Stimulated activated CD8-positive, alpha-beta memory T cell treated with anti-CD3 and anti-CD28 coated beads, Interleukin-4, amount 100 ng/mL, for 1 hour (primary cell): ENCODE measurements at regions not wholly inside any gene's neighbourhood (a gene's known extent, or its start where the extent isn't known, plus 50 kb on each side); places are given as distances from the start of the nearest gene placed in this dataset.

Source experiments
- DNase-seq, 2 donors: peaks; one replicate each; pipeline ENCODE4 v3.0.0-alpha.2; 2020; ENCODE audit warnings: low read depth in 2 of 2, low spot score in 1 of 2

DNA sequence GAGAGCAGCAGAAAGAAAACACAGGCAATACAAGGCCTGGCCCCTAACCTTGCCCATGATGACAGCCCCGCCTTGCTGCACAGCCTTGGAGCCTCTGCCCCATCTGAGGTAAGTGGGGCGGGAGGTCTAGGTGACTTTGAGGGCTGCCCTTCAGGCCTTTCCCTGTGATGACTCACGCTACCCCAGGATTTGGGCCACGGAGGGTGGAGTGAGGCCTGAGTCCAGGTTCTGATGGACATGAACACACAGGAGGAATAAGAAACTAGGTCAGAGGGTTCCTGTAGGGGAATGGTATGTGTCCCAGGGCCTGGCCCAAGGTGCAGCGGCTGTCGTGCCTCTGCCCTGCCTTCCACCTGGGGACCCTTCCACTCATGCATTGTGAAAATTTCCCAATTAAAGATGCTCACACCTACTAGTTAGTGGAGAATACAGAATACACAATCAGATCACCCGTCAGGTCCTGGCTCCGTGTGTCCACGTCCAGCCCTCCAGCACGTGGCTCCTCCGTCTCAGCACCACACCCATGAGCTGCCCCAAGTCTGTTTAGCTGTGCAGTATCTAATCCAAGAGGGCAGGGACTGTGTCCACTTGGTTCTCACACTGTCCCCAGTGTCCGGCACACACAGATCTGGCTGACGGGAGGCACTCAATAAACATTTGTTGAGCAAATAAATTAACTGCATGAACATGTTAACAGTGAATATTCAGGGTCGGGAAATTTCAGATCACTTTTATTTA lies 111.0 kb downstream of the CHST1 start:
- no peak for DNase-seq

- no peak for DNase-seq
Observed at GRCh38 chr11:45553383-45553936, 112.0 kb downstream of the CHST1 start.

DNA sequence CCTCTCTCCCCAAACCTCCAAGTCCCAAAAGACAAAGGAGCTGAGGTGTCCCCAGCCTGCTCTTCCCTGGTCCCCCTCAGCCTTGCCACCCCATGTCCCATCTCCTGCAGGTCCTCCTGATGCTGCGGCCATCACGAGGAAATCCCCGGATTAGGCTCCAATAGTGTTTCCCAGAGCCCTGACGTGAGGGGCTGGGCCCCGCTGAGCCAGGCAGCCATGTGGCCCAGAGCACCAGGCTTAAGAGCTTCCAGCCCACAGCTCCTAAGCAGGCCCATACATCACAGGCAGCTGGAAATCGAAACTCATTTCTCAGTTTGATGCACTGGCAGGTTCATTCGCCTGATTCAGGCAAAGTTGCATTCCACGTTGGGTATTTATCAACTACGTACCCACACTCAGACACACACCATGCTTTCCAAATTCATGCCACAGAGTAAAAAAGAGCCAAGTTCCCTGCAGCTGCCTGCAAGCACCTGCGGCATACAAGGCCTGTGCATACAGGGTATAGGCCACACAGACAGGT lies 114.2 kb downstream of the CHST1 start:
- no peak for DNase-seq

DNA sequence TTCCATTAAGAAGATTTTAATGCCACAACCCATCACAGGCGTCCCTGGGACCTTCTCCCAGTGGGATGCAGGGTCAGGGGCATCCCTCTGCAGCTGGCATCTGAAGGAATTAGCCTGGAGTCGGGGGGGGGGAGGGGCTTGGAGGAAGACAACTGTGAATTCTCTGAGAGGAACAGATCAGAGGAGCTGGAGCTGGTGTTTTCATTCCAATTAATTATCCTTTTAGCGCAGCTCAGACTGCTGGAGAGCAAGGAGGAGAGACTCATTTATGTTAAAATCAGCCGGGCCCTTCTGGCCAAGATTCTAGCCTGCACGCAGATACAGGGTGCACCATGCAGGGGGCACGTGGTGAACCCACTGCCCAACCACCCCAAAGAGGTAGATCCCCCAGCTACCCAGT lies 116.2 kb downstream of the CHST1 start:
- no peak for DNase-seq

- DNase-seq, result no peak
Observed at GRCh38 chr11:45546366-45546765, 119.1 kb downstream of the CHST1 start.

DNA sequence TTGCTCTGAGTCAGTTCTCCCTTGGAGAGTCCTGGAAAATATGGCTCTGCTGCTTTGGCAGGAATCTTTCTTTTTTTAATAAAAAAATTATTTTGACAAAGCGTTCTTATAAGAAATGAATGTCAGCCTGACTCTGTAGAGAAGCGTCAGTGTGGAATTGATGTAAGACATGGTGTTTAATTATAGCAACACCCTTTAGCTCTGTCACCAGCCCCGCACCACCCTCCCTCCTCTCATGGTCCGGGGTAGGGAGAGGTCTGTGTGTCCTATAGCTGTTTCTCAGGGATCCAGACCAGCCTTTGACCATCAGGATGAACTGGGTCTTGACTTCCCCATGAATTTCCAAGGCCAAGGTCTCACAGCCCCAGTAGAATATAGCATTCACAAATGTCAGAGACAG lies 120.6 kb downstream of the CHST1 start:
- DNase-seq, result no peak

DNA sequence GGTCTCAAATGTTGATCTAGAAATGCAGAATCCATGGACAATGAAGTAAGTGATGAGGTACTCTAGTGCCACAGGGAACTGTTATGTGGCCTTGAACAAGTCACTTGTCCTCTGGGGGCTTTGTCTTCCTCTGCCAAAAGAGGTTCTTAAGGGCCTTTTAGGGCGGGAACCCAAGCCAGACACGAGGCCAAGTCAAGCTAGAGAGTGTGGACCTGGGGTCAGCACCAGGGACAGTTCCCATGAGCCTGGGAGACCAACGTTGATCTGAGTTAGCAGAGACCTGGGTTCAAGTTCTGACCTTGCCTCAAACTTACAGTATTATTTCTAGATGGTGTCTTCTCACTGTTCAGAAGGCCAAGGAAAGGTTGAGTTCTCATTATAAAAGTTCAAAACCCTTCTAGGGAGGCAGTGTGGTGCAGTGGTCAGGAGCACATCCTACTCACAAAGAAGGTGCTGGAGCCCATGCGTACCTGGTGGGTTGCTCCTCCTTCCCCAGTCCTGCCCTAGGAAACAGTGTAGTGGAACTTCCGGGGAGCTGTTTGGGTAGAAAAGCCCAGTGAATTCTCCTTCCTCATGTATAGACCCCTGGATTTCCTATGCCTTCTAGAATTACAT lies 121.5 kb downstream of the CHST1 start:
- DNase-seq, result no peak

- DNase-seq, result no peak
Observed at GRCh38 chr11:45543081-45543480, 122.3 kb downstream of the CHST1 start.

- no peak for DNase-seq
Observed at GRCh38 chr11:45541693-45542434, 123.6 kb downstream of the CHST1 start.

- DNase-seq, result no peak
Observed at GRCh38 chr11:45538939-45539338, 126.5 kb downstream of the CHST1 start.

DNA sequence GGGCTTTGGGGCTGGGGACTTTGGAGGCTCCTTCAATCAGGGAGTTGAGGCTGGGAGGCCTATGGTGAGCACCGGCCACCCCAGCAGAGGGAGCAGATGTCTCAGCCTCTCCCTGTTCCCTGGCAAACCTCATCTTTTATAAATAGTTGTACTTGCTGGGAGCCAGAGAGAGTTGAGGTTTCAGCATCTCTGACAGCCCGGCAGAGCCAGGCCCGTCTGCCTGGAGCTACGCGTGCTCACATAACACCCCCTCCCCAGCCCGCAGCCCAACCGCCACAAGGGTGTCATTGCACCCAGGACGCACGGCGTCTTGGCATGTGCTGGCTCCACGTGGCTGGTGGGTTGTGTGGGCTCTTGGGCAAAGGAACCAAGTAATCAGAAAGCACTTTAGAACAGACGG lies 127.1 kb downstream of the CHST1 start:
- no peak for DNase-seq

- no peak for DNase-seq
Observed at GRCh38 chr11:45537614-45538013, 127.8 kb downstream of the CHST1 start.

DNA sequence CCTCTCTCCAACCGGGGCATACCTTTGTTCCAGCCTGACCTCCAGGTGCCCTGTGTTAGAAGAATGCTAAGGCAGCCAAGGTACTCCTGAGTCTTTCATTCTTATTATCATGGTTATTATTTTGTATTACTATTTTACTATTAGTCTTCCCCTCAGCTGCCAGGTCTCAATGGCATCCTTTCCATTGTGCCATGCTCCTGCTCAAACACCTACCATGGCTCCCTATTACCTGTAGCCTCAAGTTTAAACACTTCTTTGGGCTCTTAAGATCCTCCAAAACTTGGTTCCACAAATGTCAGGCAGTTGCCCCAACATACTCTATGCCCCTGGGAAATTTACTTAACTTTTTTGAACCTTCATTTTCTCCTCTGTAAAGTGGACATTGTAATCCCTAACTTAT lies 130.4 kb downstream of the CHST1 start:
- DNase-seq, result no peak

DNA sequence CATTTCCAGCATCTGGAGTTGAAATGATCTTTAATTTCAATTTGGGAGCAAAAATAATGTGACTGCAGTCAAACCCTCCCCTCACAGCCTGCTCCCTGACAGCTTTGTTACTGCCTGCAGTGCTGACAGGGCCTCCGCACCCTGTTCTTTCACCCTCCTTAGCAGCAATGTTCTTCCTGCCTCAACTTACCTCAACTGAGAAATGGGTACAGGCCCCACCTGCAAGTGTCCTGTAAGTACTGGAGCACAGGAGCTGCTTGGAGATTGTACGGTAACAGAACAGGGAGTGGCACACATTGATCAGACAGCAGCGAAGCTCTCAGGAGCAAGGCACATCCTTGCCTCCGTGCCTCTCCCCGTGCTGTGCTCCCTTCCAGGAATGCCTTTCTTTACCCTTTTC lies 131.3 kb downstream of the CHST1 start:
- DNase-seq, result no peak

DNA sequence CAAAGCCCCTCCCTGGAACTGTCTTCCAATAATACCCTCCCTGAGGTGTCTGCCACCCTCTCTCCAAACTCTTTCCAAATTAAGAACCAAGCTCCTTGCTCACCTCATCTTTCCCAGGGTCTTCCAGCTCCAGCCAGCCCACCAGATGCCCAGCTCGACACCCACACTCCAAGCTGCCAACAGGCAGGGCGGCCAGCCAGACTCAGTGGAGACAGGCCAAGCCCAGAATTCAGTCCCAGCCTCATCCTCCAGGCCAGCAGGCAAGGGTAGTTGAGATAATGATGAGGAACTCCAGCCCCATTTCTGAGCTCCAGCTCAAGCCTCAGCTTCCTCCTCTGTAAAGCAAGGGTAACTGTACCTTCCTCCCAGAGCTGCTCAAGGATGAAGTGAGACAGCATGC lies 132.9 kb downstream of the CHST1 start:
- DNase-seq, result no peak

GRCh38 chr11:45530776-45531175 lies 134.6 kb downstream of the CHST1 start:
- no peak for DNase-seq

DNA sequence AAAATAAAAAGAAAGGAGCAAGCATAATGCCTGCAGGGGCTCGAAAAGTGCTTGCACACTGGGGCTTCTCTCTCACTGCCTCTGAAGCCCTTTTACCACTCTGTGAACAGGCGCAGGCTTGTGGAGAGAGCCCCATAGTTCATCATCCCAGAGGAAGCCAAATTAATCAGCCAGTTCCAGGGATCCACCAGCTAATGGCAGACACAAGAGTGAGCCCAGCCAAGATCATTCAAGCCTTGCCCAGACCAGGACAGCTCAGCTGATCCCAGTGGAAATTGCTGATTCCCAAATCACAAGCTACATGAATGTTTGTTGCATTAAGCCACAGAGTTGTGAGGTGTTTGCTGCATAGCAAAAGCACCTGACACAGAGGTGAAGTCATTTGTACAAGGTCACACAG lies 135.3 kb downstream of the CHST1 start:
- no peak for DNase-seq

GRCh38 chr11:45528435-45528834 lies 137.0 kb downstream of the CHST1 start:
- no peak for DNase-seq

- DNase-seq, result no peak
Observed at GRCh38 chr11:45527898-45528297, 137.5 kb downstream of the CHST1 start.

GRCh38 chr11:45525393-45525792 lies 140.0 kb downstream of the CHST1 start:
- DNase-seq, result no peak

DNA sequence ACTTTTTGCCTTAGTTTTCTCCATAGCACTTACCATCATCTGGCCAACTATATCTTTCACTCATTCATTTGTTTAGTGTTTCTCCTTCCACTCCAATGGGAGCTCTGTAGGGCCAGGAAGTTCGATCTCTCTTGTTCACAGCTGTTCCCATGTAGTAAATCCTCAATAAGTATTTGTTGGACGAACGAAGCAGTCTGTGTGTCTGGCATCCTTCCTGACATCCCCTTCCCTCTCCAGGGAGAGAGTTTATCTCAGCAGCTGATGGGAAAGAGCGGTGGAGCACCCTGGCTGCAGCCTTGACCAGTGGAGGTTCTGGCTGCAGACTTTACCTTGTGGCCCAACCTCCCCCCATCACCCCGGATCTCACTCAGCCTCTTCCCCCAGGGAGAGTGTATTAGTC lies 141.7 kb downstream of the CHST1 start:
- no peak for DNase-seq
